Activated CD8-positive, alpha-beta T cell treated with anti-CD3 and anti-CD28 coated beads for 36 hours (primary cell): ENCODE measurements at regions not wholly inside any gene's neighbourhood (a gene's known extent, or its start where the extent isn't known, plus 50 kb on each side); places are given as distances from the start of the nearest gene placed in this dataset.

Experiments used
- ATAC-seq: fragments of 200-7000 bp; cut with Tn5 transposase; one replicate; pipeline ENCODE4 v1.10.0; 2021; ENCODE audit warnings: mild to moderate bottlenecking, moderate library complexity
- CTCF ChIA-PET: fragments of 350-600 bp; sonication (Branson Sonifier 250); formaldehyde crosslinking; loops from one replicate; lab custom pipeline; 2021; ENCODE audit warnings: antibody characterized with exemption; lab: Charles Lee
- POLR2A ChIA-PET: fragments of 350-600 bp; sonication (Branson Sonifier 250); formaldehyde crosslinking; loops from one replicate; lab custom pipeline; 2021; ENCODE audit warnings: antibody characterized with exemption; lab: Charles Lee
- DNase-seq: peaks from one replicate; pipeline ENCODE4 v3.0.0-alpha.2; 2020
- H3K27ac Mint-ChIP-seq: one replicate; pipeline ENCODE4 v1.8.0; 2021; ENCODE audit warnings: mild to moderate bottlenecking, mixed read lengths
- H3K27me3 Mint-ChIP-seq: one replicate; pipeline ENCODE4 v1.8.0; 2021; ENCODE audit warnings: mixed read lengths
- H3K36me3 Mint-ChIP-seq: one replicate; pipeline ENCODE4 v1.8.0; 2021; ENCODE audit warnings: low read depth, mixed read lengths
- H3K4me1 Mint-ChIP-seq: one replicate; pipeline ENCODE4 v1.8.0; 2021; ENCODE audit warnings: low read depth, mixed read lengths
- H3K4me3 Mint-ChIP-seq: one replicate; pipeline ENCODE4 v1.8.0; 2021; ENCODE audit warnings: mild to moderate bottlenecking, moderate library complexity, mixed read lengths
- H3K9me3 Mint-ChIP-seq: one replicate; pipeline ENCODE4 v1.8.0; 2021; ENCODE audit warnings: mixed read lengths
- intact Hi-C: fragments of 100-400 bp; cut with micrococcal nuclease; formaldehyde crosslinking; loops from one replicate; pipeline ENCODE4 v1.10.0; 2022
- TF ChIP-seq, protein P1 (sequence below): fragments of 200-600 bp; IDR thresholded peaks from one replicate; pipeline ENCODE4 v1.8.0; 2022; ENCODE audit warnings: antibody characterized with exemption, mild to moderate bottlenecking

DNA sequence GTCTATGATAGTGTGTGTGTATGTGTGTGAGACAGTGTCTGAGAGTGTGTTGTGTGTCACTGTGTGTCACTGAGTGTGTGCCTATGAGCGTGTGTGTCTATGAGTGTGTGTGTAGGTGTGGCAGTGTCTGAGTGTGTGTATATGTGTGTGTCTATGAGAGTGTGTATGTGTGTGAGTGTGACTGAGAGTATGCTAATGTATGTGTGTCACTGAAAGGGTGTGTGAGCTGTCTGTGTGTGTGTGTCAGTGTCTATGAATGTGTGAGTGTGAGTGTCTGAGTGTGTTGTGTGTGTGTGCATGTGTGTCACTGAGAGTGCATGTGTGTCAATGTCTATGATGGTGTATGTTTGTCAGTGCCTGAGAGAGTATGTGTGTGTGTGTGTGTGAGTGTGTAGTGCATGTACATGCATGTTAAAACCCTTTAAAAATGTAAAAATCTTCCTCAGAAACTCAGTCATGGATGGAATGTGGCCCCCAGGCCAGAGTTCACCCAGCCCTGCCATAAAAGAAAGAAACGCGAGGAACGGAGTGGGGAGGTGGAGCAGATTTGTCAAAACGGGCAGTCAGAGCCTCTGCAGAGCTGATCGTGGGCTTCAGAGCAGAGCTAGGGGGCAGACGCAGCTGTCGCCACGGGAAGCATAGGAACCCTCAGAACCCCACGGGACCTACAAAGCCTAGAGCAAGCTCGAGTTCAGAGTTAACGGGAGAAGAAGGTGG is 218.8 kb downstream of the CTTN start:
- Mint-ChIP-seq H3K36me3 (no peaks in the 10 kb centered on the region), H3K9me3 (peaks cover 2% of the 10 kb centered on the region), H3K27ac (no peak overlapping the region), H3K4me3 (no peak overlapping the region), H3K27me3 (peaks cover 4% of the 10 kb centered on the region), H3K4me1 (no peaks in the 10 kb centered on the region)
- DNase-seq = no peak
- TF ChIP-seq, protein P1, sequence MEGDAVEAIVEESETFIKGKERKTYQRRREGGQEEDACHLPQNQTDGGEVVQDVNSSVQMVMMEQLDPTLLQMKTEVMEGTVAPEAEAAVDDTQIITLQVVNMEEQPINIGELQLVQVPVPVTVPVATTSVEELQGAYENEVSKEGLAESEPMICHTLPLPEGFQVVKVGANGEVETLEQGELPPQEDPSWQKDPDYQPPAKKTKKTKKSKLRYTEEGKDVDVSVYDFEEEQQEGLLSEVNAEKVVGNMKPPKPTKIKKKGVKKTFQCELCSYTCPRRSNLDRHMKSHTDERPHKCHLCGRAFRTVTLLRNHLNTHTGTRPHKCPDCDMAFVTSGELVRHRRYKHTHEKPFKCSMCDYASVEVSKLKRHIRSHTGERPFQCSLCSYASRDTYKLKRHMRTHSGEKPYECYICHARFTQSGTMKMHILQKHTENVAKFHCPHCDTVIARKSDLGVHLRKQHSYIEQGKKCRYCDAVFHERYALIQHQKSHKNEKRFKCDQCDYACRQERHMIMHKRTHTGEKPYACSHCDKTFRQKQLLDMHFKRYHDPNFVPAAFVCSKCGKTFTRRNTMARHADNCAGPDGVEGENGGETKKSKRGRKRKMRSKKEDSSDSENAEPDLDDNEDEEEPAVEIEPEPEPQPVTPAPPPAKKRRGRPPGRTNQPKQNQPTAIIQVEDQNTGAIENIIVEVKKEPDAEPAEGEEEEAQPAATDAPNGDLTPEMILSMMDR = no peak
- intact Hi-C loops = no loop called here
- POLR2A ChIA-PET = no interaction called here
- ATAC-seq = no peak
- CTCF ChIA-PET = no interaction called here

DNA sequence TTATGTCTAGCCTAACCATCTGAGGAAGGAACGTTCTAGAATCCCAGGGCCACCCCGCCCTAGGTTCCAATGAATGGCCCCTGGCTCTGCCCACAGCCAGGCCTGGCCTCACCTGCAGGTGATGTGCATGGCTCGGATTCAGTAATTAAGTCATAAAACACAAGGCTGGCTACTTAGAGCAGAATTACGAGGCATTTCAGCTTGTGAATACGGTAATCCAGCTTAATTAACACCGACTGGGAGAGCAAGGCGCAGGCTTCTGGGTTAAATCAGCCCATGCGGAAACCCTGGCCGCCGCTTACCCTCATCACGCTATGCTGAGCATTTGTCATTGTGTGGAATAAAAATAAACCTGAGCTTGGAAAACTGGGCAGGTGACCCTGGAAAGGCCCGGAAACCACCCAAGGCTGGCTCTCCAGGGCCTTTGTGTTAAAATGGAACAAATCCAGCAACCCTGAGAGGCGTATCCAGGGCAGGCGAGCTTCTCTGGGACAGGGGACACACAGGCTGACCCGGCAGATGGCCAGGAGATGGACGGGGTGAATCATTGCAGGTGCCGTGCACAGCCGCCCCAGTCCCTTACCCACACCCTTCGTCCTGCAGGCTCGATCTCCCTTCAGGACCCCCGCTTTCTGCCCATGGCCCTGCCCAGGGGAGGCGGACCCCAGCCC is 220.2 kb downstream of the CTTN start:
- intact Hi-C loops = no loop called here
- CTCF ChIA-PET = no interaction called here
- no peaks in the 10 kb centered on the region for H3K27me3 Mint-ChIP-seq

DNA sequence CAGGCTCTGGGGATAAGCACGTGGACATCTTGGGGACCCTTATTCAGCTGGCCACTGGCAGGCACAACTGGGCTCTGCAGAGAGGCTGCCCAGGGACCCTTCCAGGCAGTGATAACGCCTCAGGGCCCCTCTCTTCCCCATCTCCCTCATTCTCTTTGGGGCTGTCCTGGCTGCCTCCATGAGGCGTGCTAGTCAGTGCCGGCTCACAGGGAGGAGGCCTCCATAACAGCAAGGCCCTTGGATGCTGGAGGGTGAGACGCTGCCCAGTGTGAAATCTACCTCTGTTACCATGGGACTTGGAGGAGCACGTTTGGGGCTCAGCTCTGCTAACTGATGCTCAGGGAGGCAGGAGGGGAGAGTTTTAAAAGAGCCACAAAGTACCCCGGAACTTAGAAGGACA is 221.3 kb downstream of the CTTN start:
- TF ChIP-seq, protein P1 = no peak
- H3K4me1 Mint-ChIP-seq = no peaks in the 10 kb centered on the region
- no peaks in the 10 kb centered on the region for H3K27me3 Mint-ChIP-seq
- H3K9me3 Mint-ChIP-seq = peaks cover 2% of the 10 kb centered on the region
- DNase-seq = no peak
- H3K36me3 Mint-ChIP-seq = no peaks in the 10 kb centered on the region
- H3K27ac Mint-ChIP-seq = no peak overlapping the region
- H3K4me3 Mint-ChIP-seq = no peak overlapping the region
- ATAC-seq = no peak
- intact Hi-C loops = no loop called here
- ChIA-PET POLR2A (no interaction called here), CTCF (no interaction called here)

More for the DNA sequence above, 220.2 kb downstream of the CTTN start:
- TF ChIP-seq, protein P1 = no peak
- ATAC-seq = no peak
- Mint-ChIP-seq H3K9me3 (peaks cover 2% of the 10 kb centered on the region), H3K4me3 (no peak overlapping the region), H3K4me1 (no peaks in the 10 kb centered on the region), H3K27ac (no peak overlapping the region), H3K36me3 (no peaks in the 10 kb centered on the region)
- no peak for DNase-seq
- POLR2A ChIA-PET = no interaction called here

DNA sequence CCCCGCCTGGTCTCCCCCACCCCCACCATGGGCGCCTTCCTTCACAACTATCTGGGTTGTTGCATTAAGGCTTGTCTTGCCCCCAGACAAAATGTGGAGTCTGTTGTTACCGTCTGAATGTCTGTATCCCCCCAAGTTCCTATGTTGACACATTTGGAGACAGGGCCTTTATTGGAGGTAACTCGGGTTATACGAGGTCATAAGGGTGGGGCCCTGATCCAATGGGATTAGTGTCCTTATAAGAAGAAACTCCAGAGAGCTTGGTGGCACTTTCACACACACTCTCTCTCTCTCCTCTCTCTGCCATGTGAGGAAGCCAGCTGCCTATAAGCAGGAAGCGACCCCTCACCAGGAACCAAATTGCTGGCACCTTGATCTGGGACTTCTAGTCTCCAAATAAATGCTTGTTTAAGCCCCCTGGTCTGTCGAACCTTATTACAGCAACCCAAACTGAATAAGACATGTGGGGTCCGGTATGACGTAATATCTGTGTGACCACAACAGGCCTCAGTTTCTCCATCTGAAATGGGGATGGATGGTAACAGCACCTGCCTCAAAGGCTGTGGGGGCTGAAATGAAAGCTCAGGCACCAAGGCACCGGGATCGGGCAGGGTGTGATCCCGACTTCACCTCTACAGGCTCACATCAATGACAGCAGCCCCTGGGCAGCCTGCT is 222.3 kb downstream of the CTTN start:
- ATAC-seq = no peak
- H3K27ac Mint-ChIP-seq = no peak overlapping the region
- intact Hi-C loops = no loop called here
- no peaks in the 10 kb centered on the region for H3K4me1 Mint-ChIP-seq
- TF ChIP-seq, protein P1 = no peak
- POLR2A ChIA-PET = no interaction called here
- no peaks in the 10 kb centered on the region for H3K27me3 Mint-ChIP-seq
- H3K4me3 Mint-ChIP-seq = no peak overlapping the region
- H3K9me3 Mint-ChIP-seq = peaks cover 2% of the 10 kb centered on the region
- CTCF ChIA-PET = no interaction called here
- DNase-seq = no peak
- H3K36me3 Mint-ChIP-seq = no peaks in the 10 kb centered on the region

DNA sequence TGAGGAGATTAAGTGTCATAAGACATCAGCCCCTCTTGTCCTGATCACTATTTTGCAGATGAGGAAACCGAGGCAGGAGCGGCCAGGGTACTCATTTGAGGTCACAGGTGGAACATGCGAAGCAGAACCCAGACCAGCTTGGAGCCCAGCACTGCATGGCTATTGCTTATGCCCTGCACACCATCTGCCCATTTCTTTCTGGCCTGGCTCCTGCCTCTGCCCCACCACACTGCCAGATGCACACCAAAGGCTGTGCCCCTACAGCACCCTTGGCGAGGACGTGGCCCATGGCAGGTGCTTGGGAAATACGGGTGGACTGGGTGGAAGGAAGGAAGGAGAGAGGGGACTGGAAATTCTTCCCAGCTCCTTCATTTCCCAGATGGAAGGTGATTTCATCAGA is 222.9 kb downstream of the CTTN start:
- intact Hi-C loops = no loop called here
- no peak overlapping the region for H3K27ac Mint-ChIP-seq
- H3K9me3 Mint-ChIP-seq = peaks cover 2% of the 10 kb centered on the region
- TF ChIP-seq, protein P1 = no peak
- ATAC-seq (no peak), DNase-seq (no peak)
- H3K27me3 Mint-ChIP-seq = no peaks in the 10 kb centered on the region
- H3K4me3 Mint-ChIP-seq = no peak overlapping the region
- POLR2A ChIA-PET = no interaction called here
- no peaks in the 10 kb centered on the region for H3K36me3 Mint-ChIP-seq
- no peaks in the 10 kb centered on the region for H3K4me1 Mint-ChIP-seq
- CTCF ChIA-PET = no interaction called here
